Daoy (cell line): ENCODE measurements at regions not wholly inside any gene's neighbourhood (a gene's known extent, or its start where the extent isn't known, plus 50 kb on each side); places are given as distances from the start of the nearest gene placed in this dataset.
A peak's percentile ranks its signal among the peaks of the same experiment; 100 is the strongest.

Experiments used
- DNase-seq: peaks from one replicate; pipeline ENCODE4 v3.0.0-alpha.2; 2015; ENCODE audit warnings: low read depth

DNA sequence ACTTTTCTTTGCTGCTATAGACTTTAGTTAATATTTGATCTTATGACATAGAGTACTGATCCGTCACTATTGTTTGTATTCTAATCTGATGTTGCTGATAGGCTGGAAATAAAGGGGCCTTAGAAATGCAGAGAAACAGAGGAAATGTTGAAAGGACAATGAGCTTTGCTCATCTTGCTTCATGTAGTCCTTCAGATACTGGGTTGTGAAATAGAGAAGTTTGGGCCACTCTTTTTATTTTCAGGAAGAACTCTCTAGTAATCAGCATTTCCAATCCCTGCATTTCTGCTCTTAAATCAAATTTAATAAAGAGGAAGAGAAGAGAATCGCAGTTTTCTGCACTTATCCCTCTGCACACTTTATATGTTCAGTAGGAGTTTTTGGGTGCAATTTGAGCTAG is 192.8 kb upstream of the THBS1 start:
- DNase-seq = no peak

DNA sequence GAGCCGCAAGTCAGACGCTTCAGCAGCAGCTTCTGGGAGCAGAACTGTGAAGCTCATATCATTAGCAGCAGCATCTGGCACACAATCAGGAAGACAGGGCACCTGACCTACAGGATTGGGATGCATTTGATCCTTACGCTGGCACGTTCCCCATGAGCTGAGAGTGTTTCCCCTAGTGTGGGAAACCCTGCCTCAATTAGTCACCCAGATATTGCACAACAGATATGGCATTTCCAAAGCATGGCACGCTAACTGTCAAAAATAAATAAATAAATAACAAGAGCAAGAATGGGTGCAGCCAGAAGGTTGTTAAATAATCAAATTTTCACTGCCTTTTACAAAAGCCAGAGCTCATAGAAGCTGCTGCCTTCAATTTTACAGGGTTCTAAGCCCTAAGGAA is 189.6 kb upstream of the THBS1 start:
- DNase-seq = peak; percentile 76

DNA sequence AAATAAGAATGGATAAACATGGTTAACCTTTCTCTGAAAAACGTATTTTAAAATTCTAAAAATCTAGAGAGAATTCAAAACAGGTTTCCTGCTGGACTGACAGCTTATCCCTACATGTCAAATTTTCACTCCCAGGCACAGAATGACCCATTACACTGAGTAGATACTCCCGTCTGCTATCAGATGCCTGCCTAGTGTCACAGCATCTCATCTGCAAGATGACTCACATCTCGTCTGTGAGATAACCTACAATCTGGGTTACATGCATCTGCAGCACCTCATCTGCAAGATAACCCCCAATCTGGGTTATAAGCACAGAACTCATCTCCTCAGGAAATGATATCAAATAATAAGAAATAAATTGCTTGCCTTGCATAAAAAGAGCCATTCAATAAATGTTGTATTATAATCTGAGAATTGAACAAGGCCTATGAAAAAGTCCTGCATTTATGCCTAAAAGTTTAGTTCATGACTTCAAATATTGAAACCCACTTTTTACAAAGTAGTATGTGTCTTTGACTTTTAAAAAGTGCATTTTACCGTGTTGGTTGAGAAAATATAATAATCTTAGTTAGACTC is 188.3 kb upstream of the THBS1 start:
- no peak for DNase-seq

DNA sequence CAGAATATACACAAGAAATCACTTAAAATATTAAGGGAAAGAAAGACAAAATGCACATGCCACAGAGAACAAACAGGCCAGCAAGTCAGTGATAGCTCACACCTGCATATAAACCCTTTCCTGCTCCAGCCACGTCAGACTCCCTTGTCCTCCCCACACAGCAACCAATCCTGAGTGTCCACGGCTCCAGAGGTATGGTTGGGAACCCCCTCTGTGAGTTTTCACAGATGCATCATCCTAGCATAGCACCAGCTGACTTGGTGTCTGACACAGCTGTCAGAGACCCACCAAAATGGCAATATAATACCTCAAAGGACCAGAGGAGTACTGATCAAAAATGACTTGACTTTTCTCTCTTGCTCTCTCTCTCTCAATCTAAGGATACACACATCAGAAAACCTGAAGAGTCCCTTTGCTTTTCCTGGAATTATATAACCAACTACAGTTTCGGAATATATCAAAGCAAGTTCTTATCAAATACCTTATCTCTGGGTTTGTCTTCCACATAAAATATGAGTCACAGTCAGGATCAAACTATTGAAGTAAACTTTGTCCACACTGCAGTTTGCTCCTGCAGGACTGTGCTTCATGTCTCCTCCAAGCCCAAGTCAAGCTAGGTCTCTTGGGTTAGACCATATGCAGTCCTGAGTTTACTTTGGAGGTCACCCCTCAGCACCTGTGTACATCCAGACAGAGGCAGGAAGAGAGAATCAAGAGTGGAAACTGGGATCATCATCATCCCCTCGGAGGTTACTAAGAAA is 187.1 kb upstream of the THBS1 start:
- no peak for DNase-seq

DNA sequence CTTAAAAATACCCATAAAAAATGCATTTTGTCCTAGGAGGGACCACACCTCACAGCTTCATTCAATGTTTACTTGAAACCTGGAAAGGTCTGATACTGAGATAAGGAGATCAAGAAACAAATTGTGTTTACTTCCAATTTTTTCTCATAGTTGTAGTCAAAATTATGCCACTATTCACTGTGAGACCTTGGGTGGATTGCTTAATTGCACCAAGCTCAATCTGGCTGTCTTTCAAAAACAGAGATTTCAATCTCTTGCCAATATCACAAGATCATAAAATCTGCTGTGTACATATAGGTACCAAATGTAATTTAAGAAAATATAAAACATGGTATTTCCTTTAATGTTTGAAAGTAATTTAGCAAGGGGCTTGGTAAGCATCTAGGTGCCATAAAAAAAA is 186.4 kb upstream of the THBS1 start:
- no peak for DNase-seq

DNA sequence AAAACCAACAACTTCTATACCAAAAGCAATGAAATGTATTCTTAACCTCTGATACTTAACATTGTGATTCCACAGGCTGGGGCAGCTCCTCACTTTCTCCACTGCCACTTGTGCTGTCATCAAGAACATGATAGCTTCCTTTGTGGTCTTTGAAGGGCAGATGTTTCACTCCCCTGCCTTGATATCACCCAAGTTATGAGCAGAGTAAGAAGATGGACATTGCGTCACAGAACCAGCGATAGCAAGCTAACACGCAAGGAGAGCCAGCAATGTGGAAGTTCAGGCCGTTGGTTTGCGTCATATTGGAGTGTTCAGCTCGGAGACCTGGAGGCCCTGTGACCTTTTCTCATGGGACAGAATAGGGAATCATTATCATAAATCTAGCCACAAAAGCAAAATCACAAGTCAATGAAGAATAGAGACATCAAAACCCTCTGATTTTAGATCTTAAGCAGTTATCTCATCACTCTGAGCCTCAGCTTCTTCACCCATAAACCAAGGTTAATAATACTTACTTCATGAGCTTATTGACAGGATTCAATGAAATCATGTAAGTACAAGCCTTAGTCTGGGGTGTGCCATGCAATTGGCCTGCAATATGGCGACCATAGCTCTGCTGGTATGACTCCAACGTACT is 183.8 kb upstream of the THBS1 start:
- no peak for DNase-seq

DNA sequence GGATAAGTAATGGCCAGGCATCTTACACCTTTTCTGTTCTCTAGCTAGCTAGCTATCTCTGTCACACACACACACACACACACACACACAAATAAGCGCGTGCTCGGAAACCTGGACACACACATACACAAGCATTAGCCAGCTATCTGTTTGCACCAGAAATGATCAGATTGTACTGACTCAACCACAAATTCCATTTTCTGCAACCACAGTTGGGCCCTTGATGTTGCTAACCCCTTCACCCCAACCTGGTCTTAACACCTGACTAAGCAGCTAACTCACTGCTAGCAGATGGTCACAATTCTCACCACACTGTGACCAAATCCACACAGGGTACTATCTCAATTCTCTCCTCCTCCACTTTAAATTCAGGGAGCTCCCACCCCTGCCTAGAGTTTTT is 183.0 kb upstream of the THBS1 start:
- no peak for DNase-seq

DNA sequence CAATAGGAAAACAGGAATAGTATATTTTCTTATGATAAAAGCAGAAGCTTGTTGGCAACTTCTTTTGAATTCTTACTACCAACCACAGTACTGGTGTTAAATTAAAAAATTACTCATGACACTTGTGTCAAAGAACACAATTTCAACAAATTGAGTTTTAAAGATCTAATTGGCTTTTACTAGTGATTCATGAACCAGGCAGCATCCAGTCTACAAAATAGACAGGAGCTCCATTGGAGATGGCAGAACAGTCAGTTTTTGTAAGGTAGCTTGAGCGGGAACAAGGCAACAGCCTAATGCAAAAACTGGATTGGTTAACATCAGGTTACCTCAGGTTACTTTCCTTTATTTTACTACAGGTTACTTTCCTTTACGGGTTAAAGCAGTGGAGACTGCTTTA is 181.3 kb upstream of the THBS1 start:
- DNase-seq = no peak

DNA sequence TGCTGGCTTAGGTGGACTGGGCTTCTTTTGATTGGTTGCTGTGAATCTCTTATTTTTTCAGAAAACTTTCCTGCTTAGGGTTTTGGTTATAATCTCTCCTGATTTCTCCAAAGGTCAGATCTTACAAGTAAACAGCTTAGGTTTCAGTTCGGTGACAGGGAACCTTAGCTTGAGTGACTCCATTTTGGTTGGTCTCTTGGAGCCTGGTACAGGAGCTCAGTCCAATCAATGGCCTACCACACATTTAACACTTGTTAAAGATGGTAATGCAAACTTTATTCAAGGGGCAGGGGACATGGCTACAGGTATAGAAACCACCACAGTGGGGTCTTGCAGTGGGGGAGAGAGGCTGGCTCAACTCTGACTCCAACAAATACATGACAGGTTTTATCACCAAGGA is 180.9 kb upstream of the THBS1 start:
- DNase-seq = no peak

DNA sequence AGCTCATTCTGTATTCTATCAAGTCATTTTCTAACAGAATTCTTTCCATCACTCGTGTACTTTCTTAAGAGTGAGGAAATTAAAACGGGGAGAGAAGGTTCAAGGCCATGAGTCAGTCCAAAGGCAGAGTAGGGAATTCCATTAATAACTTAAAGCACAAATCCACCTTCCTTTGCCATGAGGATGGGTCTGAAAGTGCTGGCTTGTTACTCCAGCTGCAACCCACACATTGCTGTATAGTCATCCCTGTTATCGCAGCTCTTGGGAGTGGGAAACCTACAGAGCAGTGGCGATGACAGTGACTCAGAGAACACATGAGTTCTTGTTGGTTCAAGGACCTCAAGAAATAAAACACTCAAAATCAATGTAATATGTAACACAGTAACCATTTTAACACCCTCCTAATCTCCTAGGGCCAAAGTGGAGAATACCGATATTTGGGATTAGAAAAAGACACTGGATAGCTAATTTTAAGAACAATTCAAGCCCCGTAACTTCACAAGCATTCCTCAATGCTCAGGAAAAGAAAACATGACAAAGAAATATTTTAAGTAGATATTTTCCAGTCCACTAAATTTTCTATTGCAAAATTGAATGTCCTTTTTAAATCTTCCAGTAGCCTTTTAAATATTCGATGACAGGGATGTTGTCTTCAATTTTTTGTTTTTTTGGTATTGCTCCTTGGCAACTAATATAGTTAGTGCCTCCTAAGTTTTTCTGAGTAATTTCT is 179.9 kb upstream of the THBS1 start:
- DNase-seq = peak; percentile 81

DNA sequence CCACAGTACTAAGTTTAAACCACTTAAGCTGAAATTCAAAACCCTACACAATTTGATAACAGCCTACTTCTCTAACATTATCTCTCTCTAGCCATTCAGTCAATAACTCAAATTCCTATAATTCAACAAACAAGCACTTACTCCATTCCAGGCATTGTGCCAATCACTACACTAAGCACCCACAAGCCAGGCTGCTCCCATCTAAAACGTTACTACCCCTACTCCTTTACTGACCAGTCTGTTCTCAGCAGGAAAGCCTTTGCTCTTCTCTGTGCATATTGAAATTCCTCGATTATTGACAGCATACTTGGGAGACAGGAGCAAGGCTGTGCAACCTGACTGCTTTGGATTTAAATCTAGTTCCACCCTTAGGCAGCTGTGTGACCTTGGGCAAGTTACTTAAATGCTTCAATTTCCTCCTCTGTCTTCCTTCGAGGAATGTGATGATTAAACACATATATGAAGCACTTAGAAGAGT is 177.2 kb upstream of the THBS1 start:
- peak; percentile 87 for DNase-seq

DNA sequence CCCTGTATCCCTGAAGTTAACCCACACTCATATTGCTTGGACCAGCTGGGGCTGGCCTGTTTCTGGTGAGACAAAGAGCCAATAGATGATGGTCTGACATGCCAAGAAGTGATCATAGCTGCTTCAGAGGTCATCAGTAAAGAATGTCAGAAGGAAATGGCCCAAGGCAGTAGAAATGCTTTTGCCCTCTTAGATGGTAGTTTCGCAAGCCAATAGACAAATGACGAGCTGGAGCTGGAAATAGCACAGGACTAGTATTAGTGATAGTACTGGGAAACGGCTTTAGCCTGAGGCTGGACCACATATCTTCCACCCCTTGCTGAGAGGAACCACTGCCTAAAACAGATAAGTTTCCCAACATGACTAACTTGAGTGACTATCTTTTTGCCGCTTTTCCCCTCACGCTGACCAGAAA is 176.1 kb upstream of the THBS1 start:
- DNase-seq = peak; percentile 92

DNA sequence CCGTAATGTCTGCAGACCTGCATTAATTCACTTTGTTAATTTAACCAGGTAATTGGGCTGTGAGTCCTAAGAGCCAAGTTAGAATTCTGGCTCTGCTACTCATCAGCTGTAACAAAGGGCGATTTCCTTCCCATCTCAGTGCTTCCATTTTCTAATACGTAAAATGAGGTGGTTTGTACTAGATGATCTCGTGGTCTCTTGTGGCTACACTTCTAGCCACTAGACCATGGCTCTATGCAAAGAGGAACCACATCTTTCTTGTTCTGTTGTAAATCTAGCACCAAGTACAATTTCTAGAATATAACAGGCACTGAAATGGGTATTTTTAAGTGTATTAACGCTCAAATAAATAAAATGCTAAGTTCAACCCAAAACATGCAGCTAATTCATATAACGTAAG is 174.4 kb upstream of the THBS1 start:
- DNase-seq = no peak

DNA sequence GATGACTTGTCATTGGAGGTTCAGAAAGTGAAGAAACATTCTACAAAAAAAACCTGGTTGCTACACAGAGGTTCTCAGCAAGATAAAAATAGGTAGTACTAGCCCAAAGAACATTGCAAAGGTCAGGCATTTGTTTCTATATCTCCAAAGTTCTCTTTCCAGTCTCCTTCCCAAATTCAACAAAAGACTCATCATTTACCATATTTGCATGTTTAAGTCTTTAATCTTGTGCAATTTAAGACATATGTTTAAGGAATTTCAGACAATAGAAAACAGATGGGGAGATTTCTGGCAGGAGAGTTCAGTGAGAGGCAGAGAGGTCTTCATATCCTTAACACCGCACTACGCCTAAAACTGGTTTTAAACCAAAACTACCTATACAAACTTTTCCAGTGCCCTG is 173.8 kb upstream of the THBS1 start:
- DNase-seq = no peak

DNA sequence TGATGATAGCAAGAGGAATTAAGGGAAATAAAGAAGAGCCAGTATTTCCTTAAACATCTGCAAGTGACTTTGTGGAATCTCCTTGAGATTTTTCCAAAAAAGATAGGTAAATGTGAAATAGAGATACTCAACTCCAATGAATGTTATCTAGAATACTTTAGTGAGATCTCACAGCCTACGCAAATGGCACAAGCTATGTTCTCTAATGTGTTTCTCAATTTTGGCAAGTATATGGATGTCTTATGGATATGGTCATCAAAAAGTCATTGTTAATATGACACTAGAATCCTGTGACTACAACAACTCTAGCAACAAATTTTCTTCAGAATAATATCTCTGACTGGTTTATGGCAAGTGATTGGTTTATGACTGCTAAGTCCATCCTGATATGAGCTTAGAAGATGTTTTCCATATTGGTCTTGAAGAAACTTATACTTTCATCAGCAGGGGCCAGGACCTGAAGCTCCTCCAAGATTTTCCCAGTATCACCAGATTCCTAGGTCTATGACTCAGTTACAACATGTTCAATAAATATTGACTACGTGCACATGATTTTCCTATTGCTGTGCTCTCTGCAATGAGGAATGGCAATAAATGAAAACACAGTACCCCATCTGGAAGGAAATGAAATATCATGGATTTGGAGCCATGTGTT is 170.9 kb upstream of the THBS1 start:
- DNase-seq = no peak

DNA sequence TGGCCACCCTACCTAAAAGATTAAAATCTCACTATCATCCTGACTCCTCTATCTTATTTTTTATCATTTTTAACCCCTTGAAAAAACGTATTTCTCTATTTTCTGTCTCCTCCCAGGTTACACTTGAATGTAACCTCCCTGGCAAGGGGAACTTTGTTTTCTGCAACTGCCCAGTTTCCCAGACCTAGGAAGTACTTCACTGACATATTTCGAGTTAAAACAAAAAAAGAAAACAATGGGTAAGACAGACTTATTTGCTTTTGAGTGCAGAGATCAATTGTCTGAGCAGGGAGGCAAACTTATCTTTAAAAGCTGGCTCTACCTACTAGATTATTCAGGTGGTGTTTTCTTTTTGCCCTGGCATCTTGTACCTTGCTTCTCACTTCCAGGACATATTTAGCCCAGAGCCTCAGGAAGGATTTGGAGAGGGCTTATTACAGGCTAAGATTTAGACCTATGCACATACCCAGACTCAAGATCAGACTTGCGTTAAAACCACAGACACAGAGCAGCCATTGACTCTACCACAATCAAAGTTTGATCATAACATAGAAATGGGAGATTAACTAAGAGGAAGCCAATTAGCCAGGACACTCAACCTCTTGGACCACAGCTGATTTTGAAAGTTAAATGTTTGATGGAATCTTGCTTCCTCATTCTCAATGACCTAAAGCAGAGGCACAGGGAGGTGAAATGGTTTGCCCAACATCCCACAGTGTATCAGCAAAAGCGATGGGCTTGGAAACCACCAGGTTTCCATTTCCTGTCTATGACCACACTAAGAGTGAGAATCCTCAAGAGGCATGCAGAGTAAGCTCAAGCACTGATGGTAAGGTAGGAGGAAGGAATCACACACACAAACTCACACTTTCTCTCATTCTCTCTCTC is 169.5 kb upstream of the THBS1 start:
- DNase-seq = peak; percentile 34

DNA sequence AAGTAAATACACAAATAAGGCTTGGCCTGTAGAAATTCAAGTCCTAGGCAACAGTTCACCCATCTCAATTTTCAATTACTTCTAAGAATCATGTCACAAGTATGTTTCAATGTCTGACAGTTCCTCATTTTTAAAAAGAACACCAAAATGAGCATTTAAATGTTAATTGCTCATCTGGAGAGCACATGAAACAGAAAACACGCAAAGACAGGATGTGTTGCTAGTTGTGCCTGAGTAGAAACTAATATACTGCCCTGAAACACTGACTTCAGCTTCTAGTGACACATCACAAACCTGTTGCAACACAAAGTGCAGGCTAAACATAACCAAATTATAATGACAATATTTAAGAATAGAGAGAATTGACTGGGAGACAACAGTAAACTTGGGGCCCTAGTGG is 167.3 kb upstream of the THBS1 start:
- DNase-seq = no peak

DNA sequence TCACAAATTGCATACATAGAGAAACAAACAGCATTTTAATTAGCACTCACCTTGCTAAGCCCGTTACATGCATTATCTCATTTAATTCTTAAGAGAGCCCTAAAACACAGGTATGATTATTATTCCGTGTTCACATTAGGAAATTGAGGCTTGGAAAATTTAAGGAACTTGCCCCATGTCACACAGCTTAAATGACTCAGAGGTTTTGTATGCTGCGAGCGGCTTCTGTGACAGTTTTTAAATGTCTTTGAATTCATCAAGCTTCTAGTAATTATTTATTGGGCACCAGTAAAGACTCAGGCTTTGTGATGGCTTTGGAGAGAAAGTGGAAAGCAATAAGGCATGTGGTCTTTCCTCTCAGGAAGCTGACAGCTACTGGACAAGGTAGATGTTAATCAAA is 166.7 kb upstream of the THBS1 start:
- DNase-seq = no peak

DNA sequence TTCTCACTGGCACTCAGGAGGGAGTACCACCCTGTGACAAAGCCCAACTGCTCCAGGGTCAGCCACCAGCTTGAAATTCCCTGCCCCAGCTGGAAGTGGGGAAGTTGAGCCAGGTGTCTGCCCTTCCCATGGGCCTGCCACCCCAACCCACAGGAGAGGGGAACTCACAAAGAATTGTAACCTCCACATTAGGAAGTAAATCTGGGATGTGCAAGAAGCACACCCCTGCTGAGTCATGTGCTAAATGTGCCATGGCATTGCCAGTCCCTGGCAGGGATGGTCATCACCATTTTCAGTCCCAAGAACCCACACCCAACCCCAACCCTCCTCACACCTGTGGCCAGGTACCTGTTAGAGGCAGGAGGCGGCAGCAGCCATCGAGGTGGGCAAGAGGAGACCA is 165.2 kb upstream of the THBS1 start:
- no peak for DNase-seq

DNA sequence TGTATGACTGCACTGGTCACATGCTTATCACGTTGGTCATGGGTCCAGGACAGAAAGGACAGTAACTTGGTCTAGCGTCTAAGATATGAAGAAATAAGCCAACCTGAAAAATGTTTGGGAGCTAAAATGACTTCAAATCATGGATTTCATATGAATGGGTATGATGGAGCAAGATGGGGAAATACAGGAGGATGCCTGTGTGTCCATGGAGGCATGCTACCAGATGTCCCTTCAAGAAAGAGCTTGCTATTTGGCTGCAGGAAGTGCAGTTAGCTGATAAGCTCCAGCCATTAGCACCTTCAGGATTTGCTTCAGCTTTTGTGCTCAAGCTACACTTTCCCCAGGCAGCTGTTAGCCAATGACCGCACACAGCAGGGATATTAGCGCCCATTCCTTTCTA is 164.6 kb upstream of the THBS1 start:
- no peak for DNase-seq
